Suppressor macrophage treated with lipopolysaccharide for 4 hours (primary cell): ENCODE measurements at regions not wholly inside any gene's neighbourhood (a gene's known extent, or its start where the extent isn't known, plus 50 kb on each side); places are given as distances from the start of the nearest gene placed in this dataset.
"Not testable (repeated sequence)": the region's sequence is repeated elsewhere in the genome, so short reads cannot be mapped to it uniquely, and the experiment has no call there.

Experiments
- DNase-seq: peaks from one replicate; pipeline ENCODE4 v3.0.0-alpha.2; 2020

DNA sequence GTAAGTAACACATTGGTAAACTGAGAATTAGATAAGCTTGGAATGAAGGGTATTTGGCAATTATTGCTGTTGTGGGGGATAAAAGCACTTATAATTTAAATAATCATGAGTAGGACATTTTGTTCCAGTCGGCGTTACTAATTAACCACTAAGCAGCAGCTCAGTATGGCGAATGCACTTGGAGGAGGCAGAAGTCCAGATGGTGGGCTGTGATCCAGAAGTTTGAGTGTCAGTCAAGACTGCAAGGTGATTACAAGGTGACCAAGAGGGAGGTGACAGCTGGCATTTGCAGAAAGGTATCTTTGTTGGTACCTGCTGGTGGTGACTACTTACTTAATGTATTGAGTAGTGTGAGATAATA lies 643.6 kb upstream of the FAM98A start:
- no peak for DNase-seq

DNA sequence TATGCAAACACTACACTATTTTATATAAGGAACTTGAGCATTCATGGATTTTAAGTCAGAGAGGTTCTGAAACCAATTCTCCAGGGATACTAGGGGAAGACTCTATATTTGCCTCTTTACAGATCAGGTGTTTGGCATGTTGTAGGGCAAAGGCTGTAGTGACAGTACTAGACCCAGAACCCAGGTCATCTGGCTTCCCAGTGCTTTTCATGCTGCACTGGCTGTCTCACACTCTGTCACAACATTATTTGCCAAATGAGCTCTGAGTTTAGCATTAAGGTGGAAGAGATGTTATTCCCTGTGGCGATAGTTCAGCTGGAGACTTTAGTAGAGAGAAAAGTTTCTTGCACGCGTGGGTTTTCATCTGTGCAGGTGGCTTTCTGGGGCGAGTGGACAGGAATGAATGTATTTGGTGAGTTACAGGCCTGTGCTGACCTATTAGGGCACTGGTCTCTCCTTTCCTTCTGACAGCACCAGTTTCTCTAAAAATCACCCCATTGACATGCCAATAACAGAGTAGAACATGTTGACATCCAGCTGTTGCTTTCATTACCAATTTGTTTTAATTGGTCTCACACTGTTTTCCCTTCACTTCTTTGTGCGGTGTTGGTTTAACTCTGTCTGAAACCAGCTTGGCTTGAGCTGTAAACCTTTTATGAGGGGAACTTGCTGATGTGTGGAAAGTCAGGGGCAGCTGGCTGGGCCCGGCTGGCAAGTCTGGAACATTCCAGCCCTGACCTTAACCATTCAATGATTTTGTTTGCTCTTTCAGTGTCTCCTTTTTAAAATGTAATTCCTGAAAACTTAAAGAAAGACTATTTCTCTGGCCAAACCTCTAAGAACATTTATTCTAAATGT lies 643.0 kb upstream of the FAM98A start:
- no peak for DNase-seq

DNA sequence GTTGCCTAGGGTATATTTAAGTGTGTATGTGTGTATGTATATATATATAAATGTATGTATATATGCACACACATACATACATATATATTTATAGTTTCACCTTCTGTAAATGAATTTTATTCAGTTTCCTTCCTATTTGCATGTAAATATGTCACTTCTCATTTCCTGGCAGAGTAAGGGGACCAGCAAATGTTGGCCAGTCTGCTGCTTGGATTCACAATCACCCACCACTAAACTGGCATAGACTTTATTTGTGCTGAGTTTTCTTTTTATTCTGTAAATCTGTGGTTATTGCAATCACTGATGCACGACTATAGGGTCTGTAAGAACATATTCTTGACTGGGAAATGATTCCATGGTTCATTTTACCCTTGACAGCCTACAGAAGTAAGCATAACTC lies 640.4 kb upstream of the FAM98A start:
- DNase-seq = no peak

- DNase-seq = no peak
These were observed 635.7 kb upstream of the FAM98A start for GRCh38 chr2:34234823-34235222.

- DNase-seq = no peak
These were observed 630.9 kb upstream of the FAM98A start for GRCh38 chr2:34229998-34230397.

- DNase-seq = no peak
These were observed 616.1 kb upstream of the FAM98A start for GRCh38 chr2:34215174-34215573.

DNA sequence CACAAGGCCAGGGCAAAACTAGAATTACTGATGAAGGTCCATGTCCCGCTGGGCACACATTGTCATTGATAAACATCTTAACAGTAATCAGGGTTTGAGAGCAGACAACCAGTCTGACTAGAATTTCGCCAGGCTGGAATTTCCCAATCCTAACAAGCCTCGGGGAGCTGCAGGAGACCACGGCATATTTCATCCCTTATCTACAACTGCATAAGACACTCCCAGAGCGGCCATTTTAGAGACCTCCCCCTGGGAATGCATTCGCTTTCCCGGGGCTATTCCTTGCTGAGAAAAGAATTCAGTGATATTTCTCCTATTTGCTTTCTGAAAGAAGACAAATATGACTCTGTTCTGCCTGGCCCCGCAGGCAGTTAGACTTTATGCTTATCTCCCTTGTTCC lies 611.3 kb upstream of the FAM98A start:
- not testable (repeated sequence) for DNase-seq

GRCh38 chr2:34204560-34204959 lies 605.5 kb upstream of the FAM98A start:
- DNase-seq = no peak

- no peak for DNase-seq
These were observed 602.0 kb upstream of the FAM98A start for GRCh38 chr2:34201099-34201498.

DNA sequence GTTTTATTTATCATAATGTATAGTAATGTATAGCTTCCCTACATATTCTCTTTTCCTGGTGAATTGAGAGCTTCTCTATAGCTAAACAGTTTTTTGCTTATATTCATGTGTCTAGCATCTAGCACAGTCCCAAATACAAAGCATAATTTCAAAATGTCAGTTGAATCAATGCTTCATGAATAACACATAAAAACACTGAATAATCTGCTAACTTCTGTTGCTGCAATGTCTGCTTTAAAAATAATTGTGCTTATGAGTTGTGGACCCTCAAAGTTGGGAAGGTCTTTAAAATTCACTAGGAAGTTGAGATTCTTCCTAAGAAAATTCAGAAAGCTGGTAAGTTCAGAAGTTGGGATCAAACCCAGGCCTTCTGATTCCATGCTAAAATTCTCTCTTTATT lies 600.9 kb upstream of the FAM98A start:
- DNase-seq = no peak

DNA sequence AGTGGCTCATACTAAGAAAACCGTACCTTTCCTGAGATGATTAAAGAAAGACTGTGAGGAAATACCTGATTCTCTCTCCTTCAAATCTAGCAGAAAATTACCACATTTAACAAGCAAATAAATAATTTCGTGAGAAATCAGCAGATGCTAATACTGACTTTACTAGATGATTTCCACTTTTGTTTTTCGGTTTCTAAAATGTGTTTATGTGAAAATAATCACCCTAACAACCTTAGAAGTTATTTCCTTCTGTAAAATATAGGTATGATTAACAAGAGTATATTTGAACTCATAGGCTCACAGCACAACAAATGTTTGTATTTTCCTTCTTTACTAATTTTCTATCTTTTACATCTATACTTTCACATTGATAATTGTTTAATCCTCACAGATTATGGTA lies 594.1 kb upstream of the FAM98A start:
- DNase-seq = no peak

DNA sequence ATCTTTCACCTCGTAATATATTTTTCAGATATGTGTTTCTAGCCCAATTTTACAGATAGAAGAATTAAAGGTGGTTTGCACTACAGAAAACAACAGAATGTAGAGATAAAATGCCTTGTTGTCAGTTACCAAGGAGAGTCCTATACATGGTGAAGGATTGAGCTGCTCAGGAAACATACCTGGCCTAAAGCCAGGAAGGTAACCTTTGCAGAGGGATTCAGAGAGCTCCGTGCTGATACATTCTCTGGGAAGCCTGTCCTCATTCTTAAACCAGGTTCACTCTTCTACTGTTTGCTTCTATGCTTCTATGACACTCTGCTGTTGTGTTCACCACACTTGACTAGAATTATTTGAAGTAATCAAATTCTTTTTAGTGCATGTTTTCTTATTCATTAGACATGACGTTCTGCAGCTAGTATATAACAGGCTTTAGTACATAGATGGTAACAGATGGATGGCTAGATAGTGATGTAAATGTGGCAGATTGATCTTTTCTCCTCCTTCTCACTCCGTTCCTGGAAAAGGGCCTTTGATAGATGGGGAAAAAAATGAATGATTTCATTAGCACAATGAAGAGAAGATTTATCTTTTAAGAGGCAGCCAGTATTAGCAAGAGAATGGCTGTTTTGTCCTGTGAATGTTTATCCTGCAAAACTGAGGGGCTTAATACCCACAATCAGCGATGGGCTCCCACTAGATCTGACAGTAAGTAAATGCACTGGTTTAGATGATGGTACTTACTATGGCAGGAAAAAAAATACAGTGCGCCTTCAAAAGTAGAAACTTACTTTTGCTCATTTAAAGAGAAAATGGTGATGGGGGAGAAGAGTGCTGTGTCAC lies 589.6 kb upstream of the FAM98A start:
- no peak for DNase-seq

DNA sequence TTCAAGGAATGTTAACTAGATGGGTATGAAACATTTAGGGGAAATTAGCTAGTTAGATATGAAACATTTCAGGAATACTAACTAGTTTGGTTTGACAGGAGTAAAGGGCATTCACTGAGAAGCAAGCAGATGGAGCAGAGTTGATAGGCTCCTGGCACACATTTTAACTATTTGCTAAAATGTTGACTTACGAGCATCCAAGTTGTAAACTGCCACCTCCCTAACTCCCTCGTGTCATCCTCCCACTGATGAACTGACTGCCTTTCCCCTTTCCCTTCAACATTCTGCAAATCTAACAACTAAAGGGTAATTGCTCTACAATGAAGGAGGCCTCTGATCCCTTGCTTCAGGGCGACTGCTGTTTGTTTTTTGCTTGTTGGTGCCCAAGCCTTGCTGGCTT lies 580.4 kb upstream of the FAM98A start:
- no peak for DNase-seq

DNA sequence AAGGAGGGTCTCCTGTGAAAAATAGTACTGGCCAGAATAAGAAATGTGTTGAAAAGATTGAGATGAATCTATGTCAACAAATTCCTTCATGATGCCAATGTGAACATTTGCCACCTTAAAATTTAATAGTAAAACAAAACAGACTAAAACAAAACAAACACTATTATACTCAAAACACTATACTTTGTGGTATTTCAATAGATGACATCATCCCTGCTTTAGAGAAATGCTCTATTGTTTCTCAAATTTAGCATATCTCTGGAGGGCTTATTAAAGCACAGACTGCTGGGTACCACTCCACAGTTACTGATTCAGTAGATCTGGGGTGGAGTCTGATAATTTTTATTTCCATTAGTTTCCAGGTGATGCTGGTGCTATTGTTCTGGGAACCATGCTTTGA lies 579.4 kb upstream of the FAM98A start:
- no peak for DNase-seq

- DNase-seq = no peak
These were observed 577.6 kb upstream of the FAM98A start for GRCh38 chr2:34176693-34177092.

DNA sequence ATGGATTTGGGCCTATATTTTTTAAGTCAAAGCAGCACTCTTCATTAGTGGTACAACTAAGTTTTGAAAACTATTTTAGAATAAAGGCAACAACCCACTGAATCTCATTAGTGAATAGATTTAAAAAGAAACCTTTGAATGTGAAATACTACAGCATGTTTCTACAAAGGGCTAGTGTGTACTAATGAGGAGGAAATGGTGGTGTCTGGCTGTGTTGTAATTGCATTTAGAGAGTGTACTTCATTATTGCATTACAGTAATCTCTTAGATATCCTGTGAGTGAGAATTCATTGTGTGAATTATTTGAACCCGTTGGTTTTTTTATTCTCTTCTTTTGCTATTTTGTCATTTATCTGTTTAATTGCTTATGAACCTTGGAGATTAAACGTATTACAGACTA lies 575.4 kb upstream of the FAM98A start:
- no peak for DNase-seq

DNA sequence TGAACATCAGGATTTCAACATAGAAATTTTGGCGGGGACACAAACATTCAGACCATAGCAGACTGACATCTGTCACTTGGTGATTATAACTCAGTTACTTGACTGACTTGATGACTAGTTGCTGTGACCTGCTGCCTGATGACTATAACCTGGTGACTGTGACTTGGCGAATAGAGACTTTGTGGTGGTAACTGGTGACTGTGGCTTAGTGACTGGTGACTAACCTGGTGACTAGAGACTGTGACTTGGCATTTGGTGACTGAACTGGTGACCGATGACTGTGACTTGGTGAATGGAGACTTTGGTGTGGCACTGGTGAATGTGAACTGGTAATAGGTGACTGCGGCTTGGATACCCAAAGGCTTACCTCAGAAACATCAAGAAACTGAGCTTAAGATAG lies 563.1 kb upstream of the FAM98A start:
- DNase-seq = no peak

GRCh38 chr2:34161549-34161948 lies 562.5 kb upstream of the FAM98A start:
- no peak for DNase-seq

GRCh38 chr2:34159901-34160300 lies 560.8 kb upstream of the FAM98A start:
- no peak for DNase-seq

DNA sequence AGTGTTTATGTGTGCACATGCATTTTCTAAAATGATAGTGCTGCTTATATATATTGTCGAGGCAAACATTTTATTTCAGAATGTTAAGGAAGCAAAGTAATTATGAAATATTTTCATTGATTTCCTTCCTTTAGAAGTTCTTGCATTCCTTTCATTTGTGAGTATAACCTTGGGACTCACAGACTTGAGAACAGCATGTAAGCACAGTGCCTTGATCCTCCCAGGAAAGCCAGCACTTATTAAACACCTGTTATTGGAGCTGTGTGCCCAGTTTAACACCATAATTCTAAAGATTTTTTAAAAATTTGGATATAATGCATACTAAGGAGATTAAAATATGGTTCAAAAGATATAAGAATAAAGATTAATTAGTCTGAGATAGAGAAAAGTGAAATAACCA lies 554.4 kb upstream of the FAM98A start:
- DNase-seq = no peak

GRCh38 chr2:34147780-34148179 lies 548.7 kb upstream of the FAM98A start:
- no peak for DNase-seq

DNA sequence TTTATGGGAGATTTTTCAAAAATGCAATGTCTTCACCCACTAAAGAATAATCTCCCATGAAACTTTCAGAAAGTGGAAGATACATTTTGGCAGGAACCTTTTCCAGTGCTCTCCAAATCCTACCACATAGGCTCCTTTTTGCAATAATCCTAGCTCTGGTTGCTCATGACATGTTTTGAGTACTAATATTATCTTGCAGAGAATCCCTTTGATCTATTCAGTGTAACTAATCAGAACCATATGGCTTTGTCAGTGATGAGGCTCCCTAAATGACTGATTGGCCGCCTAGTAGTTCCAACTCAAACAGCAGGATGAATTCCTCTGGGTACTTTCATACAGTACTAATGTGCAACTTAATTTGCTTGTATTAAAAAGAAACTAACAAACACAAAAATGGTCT lies 544.0 kb upstream of the FAM98A start:
- no peak for DNase-seq

GRCh38 chr2:34142531-34143008 lies 543.5 kb upstream of the FAM98A start:
- DNase-seq = not testable (repeated sequence)

DNA sequence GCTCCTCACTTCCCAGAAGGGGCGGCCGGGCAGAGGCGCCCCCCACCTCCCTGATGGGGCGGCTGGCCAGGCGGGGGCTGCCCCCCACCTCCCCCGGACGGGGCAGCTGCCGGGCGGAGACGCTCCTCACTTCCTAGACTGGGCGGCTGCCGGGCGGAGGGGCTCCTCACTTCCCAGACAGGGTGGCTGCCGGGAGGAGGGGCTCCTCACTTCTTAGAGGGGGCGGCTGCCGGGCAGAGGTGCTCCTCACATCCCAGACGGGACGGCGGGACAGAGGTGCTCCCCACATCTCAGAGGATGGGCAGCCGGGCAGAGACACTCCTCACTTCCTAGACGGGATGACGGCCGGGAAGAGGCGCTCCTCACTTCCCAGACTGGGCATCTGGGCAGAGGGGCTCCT lies 534.0 kb upstream of the FAM98A start:
- not testable (repeated sequence) for DNase-seq
